AG09319 (cell line): ENCODE measurements at regions not wholly inside any gene's neighbourhood (a gene's known extent, or its start where the extent isn't known, plus 50 kb on each side); places are given as distances from the start of the nearest gene placed in this dataset.
A peak's percentile ranks its signal among the peaks of the same experiment; 100 is the strongest.
"Not testable (repeated sequence)": the region's sequence is repeated elsewhere in the genome, so short reads cannot be mapped to it uniquely, and the experiment has no call there.

ENCODE experiments used
- DNase-seq: peaks from one replicate; pipeline ENCODE4 v3.0.0-alpha.2; 2010; ENCODE audit warnings: low read depth; ENCODE audit errors: extremely low read depth
- TF ChIP-seq, protein P1 (sequence below): IDR thresholded peaks from 2 replicates; pipeline ENCODE4 v1.5.1; 2011; ENCODE audit warnings: low read depth, mild to moderate bottlenecking, inconsistent platforms, low read length, moderate library complexity

DNA sequence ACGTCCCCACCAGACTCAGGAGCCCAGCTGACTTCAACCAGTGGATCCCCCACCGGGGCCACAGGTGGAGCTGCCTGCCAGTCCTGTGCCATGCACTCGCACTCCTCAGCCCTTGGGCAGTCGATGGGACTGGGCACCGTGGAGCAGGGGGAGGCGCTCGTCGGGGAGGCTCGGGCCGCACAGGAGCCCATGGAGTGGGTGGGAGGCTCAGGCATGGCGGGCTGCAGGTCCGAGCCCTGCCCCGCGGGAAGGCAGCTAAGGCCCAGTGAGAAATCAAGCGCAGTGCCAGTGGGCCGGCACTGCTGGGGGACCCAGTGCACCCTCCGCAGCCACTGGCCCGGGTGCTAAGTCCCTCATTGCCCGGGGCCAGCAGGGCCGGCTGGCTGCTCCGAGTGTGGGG is 52.3 kb upstream of the LRRC30 start:
- DNase-seq, result not testable (repeated sequence)

DNA sequence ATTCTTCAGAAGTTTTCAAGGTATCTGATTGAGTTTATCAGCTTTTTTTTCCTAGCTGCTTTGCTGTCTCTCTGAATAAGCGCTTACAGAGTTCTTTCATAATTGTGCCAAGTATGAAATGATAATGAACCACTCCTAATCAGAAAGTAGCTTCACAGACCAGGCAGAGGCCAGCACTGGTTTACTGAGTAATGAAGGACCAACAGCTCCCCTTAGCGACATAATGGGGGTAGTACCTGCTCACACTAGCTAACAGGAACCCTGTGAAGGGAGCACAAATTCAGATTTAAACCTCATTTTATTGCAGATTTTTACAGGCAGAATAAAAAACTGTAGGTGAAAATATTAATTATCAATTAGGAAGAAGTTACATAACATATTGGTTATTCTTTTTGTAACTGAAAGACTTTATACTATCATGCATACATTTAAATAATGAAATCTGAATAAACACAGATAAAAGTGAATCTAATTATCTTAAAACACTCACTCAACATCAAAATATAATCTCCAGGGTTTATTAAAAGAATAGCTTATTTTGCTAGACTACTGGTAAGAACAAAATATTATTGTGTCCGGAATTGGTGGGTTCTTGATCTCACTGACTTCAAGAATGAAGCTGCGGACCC is 53.7 kb upstream of the LRRC30 start:
- TF ChIP-seq, protein P1, sequence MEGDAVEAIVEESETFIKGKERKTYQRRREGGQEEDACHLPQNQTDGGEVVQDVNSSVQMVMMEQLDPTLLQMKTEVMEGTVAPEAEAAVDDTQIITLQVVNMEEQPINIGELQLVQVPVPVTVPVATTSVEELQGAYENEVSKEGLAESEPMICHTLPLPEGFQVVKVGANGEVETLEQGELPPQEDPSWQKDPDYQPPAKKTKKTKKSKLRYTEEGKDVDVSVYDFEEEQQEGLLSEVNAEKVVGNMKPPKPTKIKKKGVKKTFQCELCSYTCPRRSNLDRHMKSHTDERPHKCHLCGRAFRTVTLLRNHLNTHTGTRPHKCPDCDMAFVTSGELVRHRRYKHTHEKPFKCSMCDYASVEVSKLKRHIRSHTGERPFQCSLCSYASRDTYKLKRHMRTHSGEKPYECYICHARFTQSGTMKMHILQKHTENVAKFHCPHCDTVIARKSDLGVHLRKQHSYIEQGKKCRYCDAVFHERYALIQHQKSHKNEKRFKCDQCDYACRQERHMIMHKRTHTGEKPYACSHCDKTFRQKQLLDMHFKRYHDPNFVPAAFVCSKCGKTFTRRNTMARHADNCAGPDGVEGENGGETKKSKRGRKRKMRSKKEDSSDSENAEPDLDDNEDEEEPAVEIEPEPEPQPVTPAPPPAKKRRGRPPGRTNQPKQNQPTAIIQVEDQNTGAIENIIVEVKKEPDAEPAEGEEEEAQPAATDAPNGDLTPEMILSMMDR, result peak; percentile 89
- peak; percentile 59 for DNase-seq

DNA sequence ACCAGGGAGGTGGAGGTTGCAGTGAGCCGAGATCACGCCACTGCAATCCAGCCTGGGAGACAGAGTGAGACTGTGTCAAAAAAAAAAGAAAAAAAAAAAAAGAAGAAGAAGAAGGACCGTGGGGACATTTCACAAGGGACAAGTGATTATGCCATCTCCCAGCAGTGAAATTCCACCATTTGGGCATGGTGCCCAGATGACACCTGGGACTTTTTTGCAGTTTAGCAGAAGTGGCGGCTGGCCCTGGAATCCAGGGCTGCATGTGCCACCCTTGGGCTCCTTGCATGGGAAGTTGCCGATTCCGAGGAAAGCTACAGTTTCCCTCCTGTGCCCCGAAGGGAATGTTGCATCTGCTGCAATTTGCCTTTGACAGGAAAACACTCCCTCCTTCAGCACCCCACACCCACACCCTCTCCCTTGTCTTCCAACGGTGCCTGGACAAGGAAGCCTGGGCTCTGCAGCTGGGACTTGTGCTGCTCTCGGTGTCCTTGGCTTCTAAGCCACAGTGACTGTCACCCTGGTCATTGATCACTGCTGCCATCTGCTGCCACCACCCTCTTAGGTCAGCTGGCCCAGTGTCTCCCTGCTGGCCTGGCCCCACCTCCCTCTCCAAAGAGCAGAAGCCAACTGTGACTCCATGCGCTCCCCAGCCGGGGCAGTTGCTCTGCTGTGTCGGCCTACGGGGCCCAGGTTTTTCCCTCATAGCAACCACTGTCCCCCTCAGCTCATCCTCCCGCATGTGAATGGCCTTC is 56.4 kb upstream of the LRRC30 start:
- TF ChIP-seq, protein P1, result no peak; the same call in 1 of the 2 replicates
- DNase-seq, result no peak

DNA sequence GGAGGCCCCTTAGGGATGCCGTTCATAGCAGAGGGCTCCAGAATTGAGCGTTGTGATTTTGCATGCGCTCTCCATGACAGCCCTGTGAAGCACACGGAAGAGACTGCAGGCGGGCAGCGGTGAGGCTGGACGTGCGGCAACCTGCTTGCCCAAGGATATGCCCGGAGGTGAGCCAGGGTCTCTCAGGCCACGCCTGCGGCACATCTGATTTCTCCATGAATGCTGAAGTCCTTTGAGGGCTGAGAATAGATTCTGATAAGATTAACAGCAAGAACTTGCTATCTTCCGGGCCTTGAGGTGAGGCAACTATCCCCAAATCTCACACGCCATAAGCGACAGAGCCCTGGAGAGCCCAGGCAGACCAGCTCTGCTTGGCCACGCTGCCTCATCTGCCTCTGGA is 55.6 kb upstream of the LAMA1 start:
- TF ChIP-seq, protein P1, result no peak
- DNase-seq, result no peak

DNA sequence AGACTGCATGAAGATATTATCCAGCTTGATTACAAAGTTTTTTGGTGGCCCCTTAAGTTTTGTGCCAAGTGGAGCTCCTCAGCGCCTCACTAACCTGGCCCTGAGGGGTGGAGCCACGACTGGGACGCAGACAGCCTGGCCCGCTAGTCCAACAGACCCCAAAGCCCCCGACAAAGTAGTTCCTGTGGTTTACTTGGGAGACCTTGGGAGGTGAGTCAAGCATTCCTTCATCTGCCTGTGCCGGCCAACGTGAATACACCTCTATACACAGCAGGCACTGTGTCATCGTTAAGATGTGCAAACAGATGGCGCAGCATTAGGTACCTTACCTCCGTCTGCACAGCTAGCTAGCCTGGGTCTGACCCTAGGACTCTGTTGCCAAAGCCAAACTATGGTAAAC is 55.0 kb upstream of the LAMA1 start:
- DNase-seq, result no peak
- TF ChIP-seq, protein P1, result no peak

DNA sequence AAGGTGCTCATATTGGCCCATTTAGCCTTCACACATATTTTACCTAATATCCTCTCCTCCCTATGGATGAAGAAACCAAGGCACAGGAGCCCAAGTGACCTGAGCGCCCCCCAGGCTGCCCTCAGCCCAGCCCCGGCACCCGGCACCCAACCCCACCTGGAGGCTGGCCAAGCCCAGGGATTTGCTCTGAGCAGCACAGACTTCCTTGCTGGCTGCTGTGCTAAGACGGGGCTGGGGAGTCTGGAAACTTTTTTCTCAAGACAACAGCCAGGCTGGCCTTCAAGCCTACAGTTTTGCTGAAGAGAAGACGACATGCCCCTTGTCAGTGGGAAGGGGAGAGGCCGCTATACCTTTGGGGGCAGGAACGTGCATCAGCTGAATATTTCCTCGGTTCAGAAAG is 52.7 kb upstream of the LAMA1 start:
- TF ChIP-seq, protein P1, result no peak
- DNase-seq, result no peak

DNA sequence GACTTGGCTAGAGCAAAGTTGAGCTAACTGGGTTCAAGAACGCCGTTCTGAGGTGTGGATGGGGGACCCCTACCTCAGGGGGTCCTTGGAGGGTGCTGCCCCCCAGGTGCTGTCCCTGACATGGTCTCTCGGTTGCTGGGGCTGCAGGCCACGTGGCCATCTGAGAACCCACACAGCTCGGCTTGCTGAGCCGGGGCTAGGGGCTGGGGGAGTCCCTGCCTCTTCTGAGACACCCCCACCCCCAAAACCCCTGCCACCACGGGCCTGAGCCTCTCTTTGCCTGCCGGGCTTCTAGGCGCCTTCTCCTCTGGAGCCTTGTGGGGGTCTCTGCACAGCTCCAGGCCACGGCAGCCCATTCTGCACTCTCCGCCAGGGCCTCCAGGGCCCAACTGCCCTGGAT is 52.0 kb upstream of the LAMA1 start:
- TF ChIP-seq, protein P1, result no peak
- DNase-seq, result no peak
